ENCODE measurements at regions not wholly inside any gene's neighbourhood (a gene's known extent, or its start where the extent isn't known, plus 50 kb on each side); places are given as distances from the start of the nearest gene placed in this dataset.

DNA sequence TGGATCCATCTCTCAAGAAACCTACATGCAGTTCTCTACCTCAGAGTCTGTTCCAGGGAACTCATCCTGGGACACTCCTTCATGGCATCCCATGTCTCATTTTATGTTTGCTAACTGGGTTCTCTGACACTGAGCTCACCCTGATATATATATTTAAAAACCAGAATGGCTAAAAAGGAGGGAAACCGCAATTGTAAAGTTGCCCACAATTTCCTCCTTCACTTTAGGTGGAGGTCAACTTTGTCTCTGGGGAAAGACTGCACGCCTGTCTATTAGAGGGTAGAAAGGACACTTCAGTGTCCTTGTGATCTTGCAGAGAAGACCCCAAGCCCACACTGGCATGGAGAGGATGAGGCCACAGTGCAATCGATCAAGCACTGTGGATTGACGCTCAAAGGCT is 131.7 kb downstream of the TEX36 start:
- TF ChIP-seq POLR2AphosphoS5 (IDR thresholded peaks at IDR 0.05) = no peak
- TF ChIP-seq, protein P1, sequence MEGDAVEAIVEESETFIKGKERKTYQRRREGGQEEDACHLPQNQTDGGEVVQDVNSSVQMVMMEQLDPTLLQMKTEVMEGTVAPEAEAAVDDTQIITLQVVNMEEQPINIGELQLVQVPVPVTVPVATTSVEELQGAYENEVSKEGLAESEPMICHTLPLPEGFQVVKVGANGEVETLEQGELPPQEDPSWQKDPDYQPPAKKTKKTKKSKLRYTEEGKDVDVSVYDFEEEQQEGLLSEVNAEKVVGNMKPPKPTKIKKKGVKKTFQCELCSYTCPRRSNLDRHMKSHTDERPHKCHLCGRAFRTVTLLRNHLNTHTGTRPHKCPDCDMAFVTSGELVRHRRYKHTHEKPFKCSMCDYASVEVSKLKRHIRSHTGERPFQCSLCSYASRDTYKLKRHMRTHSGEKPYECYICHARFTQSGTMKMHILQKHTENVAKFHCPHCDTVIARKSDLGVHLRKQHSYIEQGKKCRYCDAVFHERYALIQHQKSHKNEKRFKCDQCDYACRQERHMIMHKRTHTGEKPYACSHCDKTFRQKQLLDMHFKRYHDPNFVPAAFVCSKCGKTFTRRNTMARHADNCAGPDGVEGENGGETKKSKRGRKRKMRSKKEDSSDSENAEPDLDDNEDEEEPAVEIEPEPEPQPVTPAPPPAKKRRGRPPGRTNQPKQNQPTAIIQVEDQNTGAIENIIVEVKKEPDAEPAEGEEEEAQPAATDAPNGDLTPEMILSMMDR (IDR thresholded peaks at IDR 0.05 in 8 of 11, conservative IDR thresholded peaks at IDR 0.05 in 3 of 11) = no peak
- TF ChIP-seq POLR2A (IDR thresholded peaks at IDR 0.05) = no peak
- 60 to 83% (median 68%) methylated on average over 4 of the region's 4 CpGs for WGBS, 5 donors
- Histone ChIP-seq H3K4me3 (no peak overlapping the region), H3K27me3 (replicated peaks in 1 of 7) (peaks cover 0 to 33% (median 0%) of the 10 kb centered on the region in 7 donors), H3K36me3 (no peaks in the 10 kb centered on the region), H3K27ac (no peak overlapping the region), H3K4me1 (no peaks in the 10 kb centered on the region), H3K9me3 (peaks cover 0 to 21% (median 11%) of the 10 kb centered on the region in 8 donors)
- no peak for DNase-seq
- intact Hi-C loops (cut with DNase I; ENCODE audit: low total_unique reads) = no loop called here

DNA sequence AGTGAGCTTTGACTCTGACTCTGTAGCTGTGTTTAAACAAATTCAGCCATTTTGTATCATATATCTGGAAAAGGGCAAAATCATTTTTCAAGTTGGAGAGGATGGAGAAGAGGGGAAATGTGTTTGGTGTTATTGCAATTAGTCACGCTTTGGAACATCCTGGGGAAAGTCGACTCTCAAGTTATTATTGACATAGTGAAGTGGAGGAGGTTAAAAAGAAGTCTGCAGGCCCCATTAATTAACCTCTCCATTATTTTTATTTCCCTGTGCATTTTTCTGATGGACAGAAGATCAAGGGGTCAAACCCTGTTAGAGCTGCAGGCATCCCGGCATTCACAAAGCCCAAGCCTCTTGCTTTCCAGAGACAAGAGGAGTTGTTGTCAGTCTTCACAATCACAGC is 132.6 kb downstream of the TEX36 start:
- Histone ChIP-seq H3K36me3 (no peaks in the 10 kb centered on the region), H3K27ac (no peak overlapping the region), H3K4me1 (no peaks in the 10 kb centered on the region), H3K27me3 (replicated peaks in 1 of 7) (peaks cover 0 to 29% (median 0%) of the 10 kb centered on the region in 7 donors), H3K9me3 (peaks cover 0 to 21% (median 11%) of the 10 kb centered on the region in 8 donors), H3K4me3 (no peak overlapping the region)
- TF ChIP-seq POLR2AphosphoS5 (IDR thresholded peaks at IDR 0.05) = no peak
- no peak for TF ChIP-seq POLR2A (IDR thresholded peaks at IDR 0.05)
- TF ChIP-seq, protein P1 (IDR thresholded peaks at IDR 0.05 in 8 of 11, conservative IDR thresholded peaks at IDR 0.05 in 3 of 11) = no peak
- 43 to 54% (median 50%) methylated on average over 3 of the region's 3 CpGs for WGBS, 5 donors
- intact Hi-C loops (cut with DNase I; ENCODE audit: low total_unique reads) = no loop called here
- DNase-seq = no peak

DNA sequence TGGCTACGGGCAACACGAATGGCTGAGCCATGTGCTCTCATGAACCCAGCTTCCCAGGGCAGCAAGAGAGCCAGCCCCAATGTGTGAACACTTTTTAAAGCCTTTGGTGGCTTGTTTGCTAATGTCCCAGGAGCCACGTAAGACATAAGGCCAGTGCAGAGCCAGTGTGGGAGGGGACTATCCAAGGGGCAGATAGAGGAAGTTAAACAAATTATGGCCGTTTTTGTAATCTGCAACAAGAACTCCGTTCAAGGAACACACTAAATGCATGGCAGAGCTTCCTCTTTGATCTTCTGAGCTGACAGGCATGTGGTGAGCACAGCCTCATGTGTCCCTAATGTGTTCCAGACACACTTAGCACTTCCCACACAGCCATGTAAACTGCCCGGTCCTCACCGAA is 133.3 kb downstream of the TEX36 start:
- DNase-seq = no peak
- H3K36me3 ChIP-seq = no peaks in the 10 kb centered on the region
- no peaks in the 10 kb centered on the region for H3K4me1 ChIP-seq
- peaks cover 0 to 36% (median 0%) of the 10 kb centered on the region in 7 donors for H3K27me3 ChIP-seq (replicated peaks in 1 of 7)
- peaks cover 0 to 21% (median 11%) of the 10 kb centered on the region in 8 donors for H3K9me3 ChIP-seq
- TF ChIP-seq, protein P1 (IDR thresholded peaks at IDR 0.05 in 8 of 11, conservative IDR thresholded peaks at IDR 0.05 in 3 of 11) = no peak
- no peak for TF ChIP-seq POLR2AphosphoS5 (IDR thresholded peaks at IDR 0.05)
- TF ChIP-seq POLR2A (IDR thresholded peaks at IDR 0.05) = no peak
- 49 to 55% (median 52%) methylated on average over 6 to 7 of the region's 7 CpGs for WGBS, 5 donors
- intact Hi-C loops (cut with DNase I; ENCODE audit: low total_unique reads) = no loop called here
- no peak overlapping the region for H3K4me3 ChIP-seq
- no peak overlapping the region for H3K27ac ChIP-seq

DNA sequence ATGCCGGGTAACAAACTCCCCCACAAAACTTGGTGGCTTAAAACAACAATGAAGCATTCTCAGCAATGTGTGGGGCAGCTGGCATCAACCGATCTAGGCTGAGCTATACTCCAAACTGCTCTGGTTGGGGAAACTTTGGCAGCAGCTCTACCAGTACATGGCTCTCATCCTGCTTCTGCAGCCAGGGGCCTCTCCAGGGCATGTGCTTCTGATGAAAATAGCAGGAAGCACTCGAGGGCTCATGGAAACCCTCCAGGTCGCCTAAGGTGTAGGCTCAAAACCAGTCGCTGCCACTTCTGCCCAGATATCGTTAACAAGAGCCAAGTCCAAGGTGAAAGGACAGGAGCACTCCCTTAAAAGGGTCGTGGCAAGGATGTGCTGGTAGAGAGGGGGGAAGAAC is 134.1 kb downstream of the TEX36 start:
- intact Hi-C loops (cut with DNase I; ENCODE audit: low total_unique reads) = no loop called here
- H3K4me1 ChIP-seq = no peaks in the 10 kb centered on the region
- no peak overlapping the region for H3K4me3 ChIP-seq
- no peaks in the 10 kb centered on the region for H3K36me3 ChIP-seq
- peaks cover 0 to 21% (median 11%) of the 10 kb centered on the region in 8 donors for H3K9me3 ChIP-seq
- no peak for DNase-seq
- peaks cover 0 to 44% (median 0%) of the 10 kb centered on the region in 7 donors for H3K27me3 ChIP-seq (replicated peaks in 1 of 7)
- WGBS, 5 donors = 71 to 91% (median 82%) methylated on average over 6 to 7 of the region's 7 CpGs
- TF ChIP-seq POLR2AphosphoS5 (IDR thresholded peaks at IDR 0.05) = no peak
- TF ChIP-seq, protein P1 (IDR thresholded peaks at IDR 0.05 in 8 of 11, conservative IDR thresholded peaks at IDR 0.05 in 3 of 11) = no peak
- TF ChIP-seq POLR2A (IDR thresholded peaks at IDR 0.05) = no peak
- no peak overlapping the region for H3K27ac ChIP-seq
